Neural crest cell (in vitro differentiated cells): ENCODE measurements at regions not wholly inside any gene's neighbourhood (a gene's known extent, or its start where the extent isn't known, plus 50 kb on each side); places are given as distances from the start of the nearest gene placed in this dataset.

Experiments used
- DNase-seq: peaks from one replicate; pipeline ENCODE4 v3.0.0; 2021; ENCODE audit warnings: low read depth, mixed read lengths, low spot score
- H3K27ac Mint-ChIP-seq: one replicate; pipeline ENCODE4 v1.8.0; 2021; ENCODE audit warnings: mild to moderate bottlenecking, mixed read lengths; ENCODE audit not compliant: unreplicated experiment
- H3K27me3 Mint-ChIP-seq: 2 replicates; pipeline ENCODE4 v1.8.0; 2021; ENCODE audit warnings: low read depth, mild to moderate bottlenecking, mixed read lengths
- H3K36me3 Mint-ChIP-seq: 2 replicates; pipeline ENCODE4 v1.8.0; 2021; ENCODE audit warnings: low read depth, mild to moderate bottlenecking, mixed read lengths
- H3K4me1 Mint-ChIP-seq: 2 replicates; pipeline ENCODE4 v1.8.0; 2021; ENCODE audit warnings: mixed read lengths
- H3K4me3 Mint-ChIP-seq: one replicate; pipeline ENCODE4 v1.8.0; 2021; ENCODE audit warnings: mild to moderate bottlenecking, mixed read lengths
- H3K9me3 Mint-ChIP-seq: 2 replicates; pipeline ENCODE4 v1.8.0; 2021; ENCODE audit warnings: mixed read lengths
- CTCF ChIP-seq: fragments of 200-600 bp; sonication (generic); conservative IDR thresholded peaks from 2 replicates; pipeline ENCODE4 v1.5.0; 2021; ENCODE audit warnings: antibody characterized with exemption, mild to moderate bottlenecking

DNA sequence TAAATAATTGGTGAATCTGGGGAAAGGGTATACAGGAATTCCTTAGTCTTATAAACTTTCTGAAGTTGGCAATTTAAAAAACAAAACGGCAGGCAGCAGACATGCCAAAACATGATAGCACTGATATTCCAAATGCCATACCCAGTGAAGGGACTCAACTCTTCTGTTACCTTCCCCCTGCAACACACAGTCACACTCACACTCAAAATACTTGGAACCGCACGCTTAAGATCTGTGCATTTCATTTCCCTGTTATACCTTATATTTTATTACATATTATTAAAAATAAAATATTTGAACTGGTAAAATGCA is 123.4 kb downstream of the ZFP36L2 start:
- TF ChIP-seq CTCF = no peak
- H3K9me3 Mint-ChIP-seq = peaks cover 5% of the 10 kb centered on the region
- no peak overlapping the region for H3K27ac Mint-ChIP-seq
- peak overlapping the region; percentile 52 for H3K4me3 Mint-ChIP-seq
- no peak for DNase-seq
- H3K27me3 Mint-ChIP-seq = no peaks in the 10 kb centered on the region
- peaks cover 82% of the 10 kb centered on the region for H3K4me1 Mint-ChIP-seq
- H3K36me3 Mint-ChIP-seq = peaks cover 3% of the 10 kb centered on the region

GRCh38 chr2:43102366-43103092 is 123.9 kb downstream of the ZFP36L2 start:
- DNase-seq = no peak
- H3K27ac Mint-ChIP-seq = peak overlapping the region; percentile 93
- peaks cover 5% of the 10 kb centered on the region for H3K9me3 Mint-ChIP-seq
- H3K4me1 Mint-ChIP-seq = peaks cover 82% of the 10 kb centered on the region
- H3K27me3 Mint-ChIP-seq = no peaks in the 10 kb centered on the region
- TF ChIP-seq CTCF = no peak
- H3K36me3 Mint-ChIP-seq = peaks cover 4% of the 10 kb centered on the region
- H3K4me3 Mint-ChIP-seq = peak overlapping the region; percentile 56

DNA sequence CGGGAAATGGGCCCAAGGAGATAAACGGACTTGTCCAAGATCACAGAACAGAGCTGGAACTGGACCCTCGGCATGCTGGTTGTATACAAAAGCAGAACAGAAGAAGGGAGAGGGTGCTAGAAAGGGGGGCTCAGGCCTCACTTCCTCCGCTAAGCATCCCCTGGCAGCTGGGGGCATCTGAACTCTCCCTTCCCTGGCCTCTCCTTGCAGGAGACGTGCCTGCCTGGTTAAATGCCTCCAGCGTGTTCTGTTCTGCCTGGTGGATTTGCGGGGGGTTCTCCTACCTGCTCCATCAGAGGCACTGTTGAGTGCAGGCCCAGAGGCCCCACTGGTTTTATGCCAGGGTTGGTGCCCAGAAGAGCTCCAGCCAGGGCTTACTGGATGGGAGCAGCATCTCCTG is 124.7 kb downstream of the ZFP36L2 start:
- Mint-ChIP-seq H3K27me3 (no peaks in the 10 kb centered on the region), H3K9me3 (peaks cover 3% of the 10 kb centered on the region), H3K27ac (peak overlapping the region; percentile 93), H3K4me3 (peak overlapping the region; percentile 56), H3K36me3 (peaks cover 5% of the 10 kb centered on the region), H3K4me1 (peaks cover 81% of the 10 kb centered on the region)
- no peak for TF ChIP-seq CTCF
- no peak for DNase-seq

GRCh38 chr2:43100883-43101662 is 125.3 kb downstream of the ZFP36L2 start:
- Mint-ChIP-seq H3K36me3 (peaks cover 5% of the 10 kb centered on the region), H3K9me3 (peaks cover 3% of the 10 kb centered on the region), H3K4me3 (peak overlapping the region; percentile 73), H3K27ac (peak overlapping the region; percentile 93), H3K4me1 (peaks cover 74% of the 10 kb centered on the region), H3K27me3 (no peaks in the 10 kb centered on the region)
- peak; percentile 87 for DNase-seq
- TF ChIP-seq CTCF = no peak

DNA sequence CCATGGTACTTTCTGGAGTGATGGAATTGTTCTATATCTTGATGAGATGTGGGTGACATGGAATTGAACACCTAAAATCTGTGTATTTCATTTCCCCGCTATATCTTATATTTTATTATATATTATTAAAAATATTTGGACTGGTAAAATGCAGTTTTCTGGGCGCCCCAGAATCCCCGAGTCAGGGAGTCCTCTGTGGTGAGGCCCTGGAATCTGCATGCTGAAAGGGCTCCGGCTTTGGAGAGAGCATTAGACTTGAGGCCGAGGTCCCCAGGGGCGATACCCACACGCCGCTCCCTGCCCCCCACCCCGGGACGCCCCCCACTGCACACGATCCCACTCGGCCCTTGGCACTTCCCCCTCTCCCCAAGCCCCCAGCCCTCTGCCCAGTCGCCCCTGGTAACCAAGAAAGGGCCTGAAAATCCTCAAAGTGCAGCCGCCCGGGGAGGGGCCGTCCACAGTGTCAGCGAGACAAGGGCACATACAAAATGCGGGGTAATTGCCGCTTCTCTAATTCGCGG is 126.0 kb downstream of the ZFP36L2 start:
- peak overlapping the region; percentile 37 for H3K27ac Mint-ChIP-seq
- no peak for DNase-seq
- peak overlapping the region; percentile 73 for H3K4me3 Mint-ChIP-seq
- peaks cover 5% of the 10 kb centered on the region for H3K36me3 Mint-ChIP-seq
- peaks cover 67% of the 10 kb centered on the region for H3K4me1 Mint-ChIP-seq
- H3K27me3 Mint-ChIP-seq = no peaks in the 10 kb centered on the region
- peaks cover 3% of the 10 kb centered on the region for H3K9me3 Mint-ChIP-seq
- no peak for TF ChIP-seq CTCF
